ENCODE measurements at regions not wholly inside any gene's neighbourhood (a gene's known extent, or its start where the extent isn't known, plus 50 kb on each side); places are given as distances from the start of the nearest gene placed in this dataset.

DNA sequence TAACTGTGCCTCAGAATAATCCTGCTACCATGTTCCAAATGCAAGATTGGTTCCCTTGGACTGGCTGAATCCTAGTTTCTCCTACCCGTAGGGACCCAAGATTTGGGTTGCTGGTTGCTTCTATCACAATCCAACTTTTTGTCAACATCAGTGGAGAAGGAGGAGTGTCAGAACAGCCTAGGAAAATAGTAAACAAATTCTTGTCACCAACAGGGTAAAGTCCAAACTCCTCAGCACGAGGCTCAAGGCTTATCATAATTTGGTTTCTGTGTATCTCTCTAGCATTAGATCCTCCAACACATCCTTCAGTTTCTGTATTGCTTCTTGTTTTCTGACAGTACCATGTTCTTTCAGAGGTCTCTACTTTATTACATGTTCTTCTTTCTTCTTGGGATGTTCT is 370.2 kb upstream of the DAB1 start:
- H3K27me3 Mint-ChIP-seq (ENCODE audit: insufficient read depth) = peaks cover 2% of the 10 kb centered on the region; the same call in 1 of the 2 replicates
- no peak overlapping the region for H3K4me3 Mint-ChIP-seq
- H3K4me1 Mint-ChIP-seq (ENCODE audit: low read depth) = no peaks in the 10 kb centered on the region
- peaks cover 39% of the 10 kb centered on the region for H3K9me3 Mint-ChIP-seq
- peaks cover 5% of the 10 kb centered on the region for H3K36me3 Mint-ChIP-seq (ENCODE audit: low read depth)
- DNase-seq = no peak
- no peak overlapping the region for H3K27ac Mint-ChIP-seq
- TF ChIP-seq, protein P1, sequence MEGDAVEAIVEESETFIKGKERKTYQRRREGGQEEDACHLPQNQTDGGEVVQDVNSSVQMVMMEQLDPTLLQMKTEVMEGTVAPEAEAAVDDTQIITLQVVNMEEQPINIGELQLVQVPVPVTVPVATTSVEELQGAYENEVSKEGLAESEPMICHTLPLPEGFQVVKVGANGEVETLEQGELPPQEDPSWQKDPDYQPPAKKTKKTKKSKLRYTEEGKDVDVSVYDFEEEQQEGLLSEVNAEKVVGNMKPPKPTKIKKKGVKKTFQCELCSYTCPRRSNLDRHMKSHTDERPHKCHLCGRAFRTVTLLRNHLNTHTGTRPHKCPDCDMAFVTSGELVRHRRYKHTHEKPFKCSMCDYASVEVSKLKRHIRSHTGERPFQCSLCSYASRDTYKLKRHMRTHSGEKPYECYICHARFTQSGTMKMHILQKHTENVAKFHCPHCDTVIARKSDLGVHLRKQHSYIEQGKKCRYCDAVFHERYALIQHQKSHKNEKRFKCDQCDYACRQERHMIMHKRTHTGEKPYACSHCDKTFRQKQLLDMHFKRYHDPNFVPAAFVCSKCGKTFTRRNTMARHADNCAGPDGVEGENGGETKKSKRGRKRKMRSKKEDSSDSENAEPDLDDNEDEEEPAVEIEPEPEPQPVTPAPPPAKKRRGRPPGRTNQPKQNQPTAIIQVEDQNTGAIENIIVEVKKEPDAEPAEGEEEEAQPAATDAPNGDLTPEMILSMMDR (IDR thresholded peaks at IDR 0.05) = no peak

DNA sequence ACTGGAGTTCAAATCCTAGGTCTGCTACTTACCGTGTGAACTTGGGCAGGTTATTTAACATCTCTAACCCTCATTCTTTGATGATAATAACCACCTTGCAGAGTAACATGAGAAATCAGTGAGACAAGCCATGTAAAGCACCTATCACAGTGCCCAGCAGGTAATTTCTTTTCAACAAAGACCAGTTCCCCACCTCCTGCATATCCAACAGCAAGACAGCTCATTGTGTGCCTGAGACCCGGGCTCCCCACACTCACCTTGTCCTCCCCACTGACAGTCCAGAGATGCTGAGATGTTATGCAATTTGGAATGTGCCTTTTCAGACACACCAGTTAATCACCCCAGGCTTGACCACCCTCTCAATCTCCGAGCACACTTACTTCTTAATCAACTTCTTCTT is 367.6 kb upstream of the DAB1 start:
- H3K4me1 Mint-ChIP-seq (ENCODE audit: low read depth) = no peaks in the 10 kb centered on the region

DNA sequence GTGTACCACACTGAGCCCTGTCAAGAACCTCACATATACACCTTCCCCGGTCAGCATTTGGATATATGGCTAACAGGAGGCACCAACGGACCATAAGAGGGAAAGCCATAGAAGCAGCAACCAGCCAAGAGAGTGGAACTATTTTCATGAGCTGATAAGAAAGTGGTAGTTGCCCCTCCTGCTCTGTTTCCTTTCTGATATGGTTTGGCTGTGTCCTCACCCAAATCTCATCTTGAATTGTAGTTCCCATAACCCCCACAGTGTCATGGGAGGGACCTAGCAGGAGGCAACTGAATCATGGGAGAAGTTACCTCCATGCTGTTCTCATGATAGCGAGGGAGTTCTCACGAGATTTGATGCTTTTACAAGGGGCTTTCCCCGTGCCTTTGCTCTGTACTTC is 366.1 kb upstream of the DAB1 start:
- Mint-ChIP-seq H3K36me3 (ENCODE audit: low read depth) (no peaks in the 10 kb centered on the region), H3K4me3 (no peak overlapping the region), H3K27ac (no peak overlapping the region), H3K9me3 (peaks cover 40% of the 10 kb centered on the region), H3K27me3 (ENCODE audit: insufficient read depth) (peaks cover 2% of the 10 kb centered on the region; the same call in 1 of the 2 replicates), H3K4me1 (ENCODE audit: low read depth) (no peaks in the 10 kb centered on the region)
- TF ChIP-seq, protein P1 (IDR thresholded peaks at IDR 0.05) = no peak
- no peak for DNase-seq

More for the DNA sequence above, 367.6 kb upstream of the DAB1 start:
- no peak overlapping the region for H3K4me3 Mint-ChIP-seq
- peaks cover under 1% of the 10 kb centered on the region for H3K36me3 Mint-ChIP-seq (ENCODE audit: low read depth)
- H3K27me3 Mint-ChIP-seq (ENCODE audit: insufficient read depth) = peaks cover 2% of the 10 kb centered on the region; the same call in 1 of the 2 replicates
- H3K9me3 Mint-ChIP-seq = peaks cover 41% of the 10 kb centered on the region
- no peak overlapping the region for H3K27ac Mint-ChIP-seq
- no peak for DNase-seq
- TF ChIP-seq, protein P1 (IDR thresholded peaks at IDR 0.05) = no peak

DNA sequence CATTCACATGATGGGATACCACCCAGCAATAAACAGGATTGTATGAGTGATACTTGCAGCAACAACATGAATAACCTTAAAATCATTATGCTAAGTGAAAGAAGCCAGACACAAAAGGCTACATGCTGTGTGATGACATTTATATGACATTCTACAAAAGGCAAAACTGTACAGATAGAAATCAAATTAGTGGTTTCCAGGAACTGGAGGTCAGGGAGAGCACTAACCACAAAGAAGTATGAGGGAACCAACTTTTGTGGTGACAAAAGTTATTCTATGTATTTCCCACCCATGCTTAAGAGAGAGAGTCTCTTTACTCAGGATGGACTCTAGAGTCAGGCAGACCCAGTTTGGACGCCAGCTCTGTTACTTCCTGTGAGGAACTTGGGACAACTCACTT is 364.5 kb upstream of the DAB1 start:
- H3K9me3 Mint-ChIP-seq = peaks cover 33% of the 10 kb centered on the region
- H3K36me3 Mint-ChIP-seq (ENCODE audit: low read depth) = no peaks in the 10 kb centered on the region
- no peaks in the 10 kb centered on the region for H3K4me1 Mint-ChIP-seq (ENCODE audit: low read depth)
- H3K27me3 Mint-ChIP-seq (ENCODE audit: insufficient read depth) = peaks cover 2% of the 10 kb centered on the region; the same call in 1 of the 2 replicates
- TF ChIP-seq, protein P1 (IDR thresholded peaks at IDR 0.05) = no peak
- no peak overlapping the region for H3K4me3 Mint-ChIP-seq
- no peak overlapping the region for H3K27ac Mint-ChIP-seq
- DNase-seq = no peak

DNA sequence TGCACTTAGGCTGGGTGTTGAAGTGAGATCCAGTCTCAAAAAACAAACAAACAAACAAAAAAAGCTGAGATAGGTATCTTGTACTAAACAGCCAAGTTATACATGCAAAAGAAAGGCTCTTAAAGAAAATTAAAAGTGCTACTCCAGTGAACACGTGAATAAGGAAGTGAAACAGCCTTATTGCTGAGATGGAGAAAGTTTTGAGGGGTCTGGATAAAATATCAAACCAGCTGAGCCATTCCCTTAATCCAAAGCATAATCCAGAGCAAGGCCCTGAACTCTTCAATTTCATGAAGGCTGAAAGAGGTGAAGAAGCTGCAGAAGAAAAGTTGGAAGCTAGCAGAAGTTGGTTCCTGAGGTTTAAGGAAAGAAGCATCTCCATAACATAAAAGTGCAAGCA is 360.5 kb upstream of the DAB1 start:
- no peak for DNase-seq
- Mint-ChIP-seq H3K27ac (no peak overlapping the region), H3K4me1 (ENCODE audit: low read depth) (no peaks in the 10 kb centered on the region), H3K36me3 (ENCODE audit: low read depth) (no peaks in the 10 kb centered on the region), H3K4me3 (no peak overlapping the region), H3K27me3 (ENCODE audit: insufficient read depth) (no peaks in the 10 kb centered on the region; the same call in 1 of the 2 replicates), H3K9me3 (peaks cover 25% of the 10 kb centered on the region)
- TF ChIP-seq, protein P1 (IDR thresholded peaks at IDR 0.05) = no peak

DNA sequence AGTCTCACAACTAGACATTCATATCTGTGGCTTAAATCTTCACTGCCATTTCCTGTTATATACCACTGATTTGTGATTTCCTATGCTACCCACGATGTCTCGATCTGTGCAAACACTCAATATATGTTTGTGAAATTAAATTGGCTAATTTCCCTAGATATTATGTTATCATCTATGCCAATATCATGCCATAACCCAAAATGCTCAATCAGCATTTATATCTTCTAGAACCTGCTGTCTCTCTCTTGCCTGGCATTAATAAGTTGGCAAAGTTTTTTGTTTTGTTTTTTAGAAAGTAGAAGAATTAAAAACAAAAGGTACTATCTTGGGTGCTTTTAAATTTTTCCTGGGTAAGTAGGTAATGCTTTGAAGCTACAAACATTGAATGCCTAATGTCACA is 358.5 kb upstream of the DAB1 start:
- Mint-ChIP-seq H3K4me1 (ENCODE audit: low read depth) (no peaks in the 10 kb centered on the region), H3K4me3 (no peak overlapping the region), H3K36me3 (ENCODE audit: low read depth) (no peaks in the 10 kb centered on the region), H3K9me3 (peaks cover 17% of the 10 kb centered on the region), H3K27me3 (ENCODE audit: insufficient read depth) (no peaks in the 10 kb centered on the region; the same call in 1 of the 2 replicates), H3K27ac (no peak overlapping the region)
- DNase-seq = no peak
- TF ChIP-seq, protein P1 (IDR thresholded peaks at IDR 0.05) = no peak

Data from HFFc6 (cell line).